LoVo (cell line): ENCODE measurements at regions not wholly inside any gene's neighbourhood (a gene's known extent, or its start where the extent isn't known, plus 50 kb on each side); places are given as distances from the start of the nearest gene placed in this dataset.
A peak's percentile ranks its signal among the peaks of the same experiment; 100 is the strongest.

Source experiments
- DNase-seq: peaks from one replicate; pipeline ENCODE4 v3.0.0-alpha.2; 2016; ENCODE audit warnings: low spot score

DNA sequence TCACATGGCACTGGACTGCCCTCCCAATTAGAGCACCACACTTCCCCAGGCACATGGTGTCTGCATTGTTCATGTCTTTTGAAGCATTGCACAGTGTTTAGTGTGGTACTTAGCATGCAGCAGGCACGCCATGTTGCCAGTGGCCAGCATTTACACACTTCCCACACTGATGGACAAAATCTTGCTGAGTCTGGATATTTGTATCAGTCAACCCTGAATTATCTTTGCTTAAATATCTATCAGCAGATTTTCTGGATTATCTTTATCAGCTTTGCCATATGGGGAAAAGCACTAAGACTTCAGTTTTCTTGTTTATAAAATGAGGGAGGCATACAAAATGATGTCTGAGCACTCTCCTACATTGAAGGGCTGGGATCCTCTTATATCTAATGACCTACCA lies 416.0 kb upstream of the MMADHC start:
- no peak for DNase-seq

DNA sequence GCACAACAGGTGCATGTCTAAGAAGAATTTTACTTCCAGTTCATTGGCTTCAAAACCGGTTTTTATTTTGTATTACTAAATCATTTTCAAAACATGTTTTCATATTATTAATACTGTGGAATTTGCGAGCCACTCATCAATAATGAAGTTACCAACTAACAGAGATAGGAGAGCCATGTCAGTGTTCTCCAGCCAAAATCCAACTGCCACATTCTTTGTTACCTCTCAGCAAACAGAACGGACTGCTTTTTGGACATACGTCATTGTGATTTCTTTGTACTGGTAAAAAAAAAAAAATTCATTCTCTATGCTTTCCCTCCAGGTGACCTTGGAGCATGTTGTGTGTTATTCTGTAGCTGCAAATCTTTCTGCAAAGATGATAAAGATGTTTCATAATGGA lies 414.2 kb upstream of the MMADHC start:
- DNase-seq: no peak

DNA sequence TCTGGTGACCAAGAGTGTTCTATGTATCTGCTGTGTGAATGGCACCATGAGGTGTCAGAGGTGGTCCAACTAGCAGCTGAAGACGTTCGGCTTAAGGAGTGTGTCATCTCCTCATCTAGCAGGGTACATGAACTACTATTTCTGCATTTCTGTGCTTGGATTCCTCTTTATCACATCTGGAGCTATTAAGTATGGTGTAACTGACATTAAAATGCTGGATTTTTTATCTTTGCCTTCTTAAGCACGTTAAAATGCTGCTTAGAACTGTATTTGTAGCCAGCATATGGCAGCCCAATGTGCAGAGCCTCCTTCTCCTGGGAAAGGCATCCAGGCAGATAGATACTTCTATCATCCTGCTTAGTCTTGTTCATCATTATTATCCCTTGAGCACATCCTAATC lies 409.3 kb upstream of the MMADHC start:
- DNase-seq: no peak

DNA sequence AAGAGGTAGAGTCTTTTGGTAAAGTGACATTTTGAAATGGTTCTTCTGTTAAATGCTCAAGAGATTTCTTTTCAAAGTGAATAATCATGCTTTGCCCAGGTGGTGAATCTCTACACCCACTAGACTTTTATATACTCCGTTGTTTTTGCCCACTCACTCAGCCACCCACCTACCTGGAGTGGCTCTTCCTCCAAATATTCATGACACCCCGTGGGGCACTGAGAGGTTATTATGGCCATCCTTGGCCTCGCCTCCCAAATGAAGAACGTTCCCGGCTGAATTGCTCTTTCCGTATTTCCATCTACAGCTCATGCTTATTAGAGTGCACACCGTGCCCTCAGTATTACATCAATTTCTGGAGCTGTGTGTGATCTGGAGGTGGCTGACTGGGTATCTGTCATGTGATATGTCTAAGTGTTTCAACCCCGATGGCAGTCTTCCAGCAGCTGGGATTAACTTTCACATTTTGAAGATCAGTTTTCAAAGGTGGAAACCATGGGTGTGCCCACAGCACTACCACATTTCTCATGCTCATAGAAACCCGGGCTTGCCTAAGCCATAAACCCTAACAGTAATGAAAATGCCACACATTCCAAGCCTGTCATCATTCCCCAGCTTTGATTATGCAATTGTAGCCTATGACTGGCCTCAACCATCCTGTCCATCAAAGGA lies 406.6 kb upstream of the MMADHC start:
- peak; percentile 87 for DNase-seq

DNA sequence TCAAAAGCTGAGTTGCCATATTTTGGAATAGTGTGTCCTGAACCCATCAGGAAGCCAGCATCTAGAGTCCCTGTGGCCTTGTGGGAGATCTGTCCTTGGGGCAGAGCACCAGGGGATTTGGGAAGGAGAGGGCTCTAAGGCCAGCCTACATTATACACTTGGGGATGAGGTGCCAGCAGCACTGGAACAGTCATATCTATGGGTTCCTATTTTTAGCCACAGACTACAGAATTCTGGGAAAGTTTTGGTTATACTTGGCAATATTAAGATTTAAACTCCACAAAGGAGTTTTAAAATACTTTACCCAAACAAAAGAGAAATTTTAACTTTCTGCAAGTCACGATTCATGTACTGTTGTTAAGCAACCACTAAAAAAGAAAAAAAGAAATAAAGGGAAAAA lies 405.7 kb upstream of the MMADHC start:
- DNase-seq: no peak

DNA sequence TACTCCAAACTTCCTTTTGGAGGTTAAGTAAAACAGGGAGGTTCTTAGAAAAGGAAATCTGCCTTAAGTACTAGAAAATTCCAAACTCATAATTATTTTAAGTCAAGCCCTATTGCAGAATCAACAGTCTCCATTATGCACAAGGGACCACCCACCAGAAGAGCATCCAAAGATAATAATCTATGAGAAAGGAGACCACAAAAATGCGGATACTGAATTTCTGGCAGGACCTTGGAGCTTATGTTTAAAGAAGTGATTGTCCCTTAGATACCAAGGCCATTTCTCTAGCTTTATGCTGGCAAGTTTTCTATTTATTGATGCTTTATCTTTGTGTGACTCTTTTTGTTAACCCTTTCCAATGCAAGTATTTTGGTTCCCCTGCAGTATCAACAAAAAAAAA lies 404.0 kb upstream of the MMADHC start:
- no peak for DNase-seq

DNA sequence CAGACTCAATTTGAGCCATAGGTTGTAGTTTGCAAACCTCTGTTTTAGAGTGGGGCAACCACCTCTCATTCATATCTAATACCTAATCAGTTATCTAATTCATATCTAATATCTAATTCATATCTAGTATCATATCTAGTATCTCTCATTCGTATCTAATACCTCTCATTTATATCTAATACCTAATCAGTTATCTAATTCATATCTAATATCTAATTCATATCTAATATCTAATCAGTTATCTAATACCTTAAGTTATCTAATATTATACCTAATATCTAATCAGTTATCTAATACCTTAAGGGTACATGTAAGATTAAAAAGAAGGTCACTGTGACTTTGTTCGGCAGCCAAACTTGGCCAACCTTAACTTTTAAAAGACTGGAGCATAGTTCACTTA lies 403.4 kb upstream of the MMADHC start:
- DNase-seq: no peak

DNA sequence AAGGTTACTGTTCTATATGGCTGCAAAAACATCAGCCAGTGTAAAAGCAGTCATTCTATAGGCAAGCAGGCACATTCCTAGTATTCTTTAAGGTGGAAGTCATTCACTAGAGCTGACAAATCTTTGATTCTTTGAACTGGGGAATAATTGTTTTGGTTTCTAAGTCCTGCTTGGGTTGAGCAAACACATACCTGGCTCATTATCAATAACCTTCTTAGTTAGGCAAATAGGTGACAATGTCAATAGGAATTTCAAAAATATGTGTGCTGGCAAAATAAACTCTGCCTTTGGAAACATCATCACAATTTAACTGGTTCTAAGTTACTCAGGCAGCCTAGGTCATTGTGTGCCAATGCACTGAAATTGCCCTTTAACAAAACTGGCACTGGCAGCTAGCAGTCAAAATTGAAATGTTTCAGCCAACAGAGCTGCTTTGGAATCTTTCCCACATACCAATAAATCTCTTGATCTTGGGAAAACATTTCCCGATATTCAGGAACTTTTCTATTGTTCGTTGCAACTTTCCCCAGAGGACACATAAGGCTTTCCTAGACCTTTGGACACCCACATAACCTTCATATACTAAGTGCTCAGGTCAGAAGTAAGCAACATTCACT lies 402.0 kb upstream of the MMADHC start:
- peak; percentile 27 for DNase-seq

DNA sequence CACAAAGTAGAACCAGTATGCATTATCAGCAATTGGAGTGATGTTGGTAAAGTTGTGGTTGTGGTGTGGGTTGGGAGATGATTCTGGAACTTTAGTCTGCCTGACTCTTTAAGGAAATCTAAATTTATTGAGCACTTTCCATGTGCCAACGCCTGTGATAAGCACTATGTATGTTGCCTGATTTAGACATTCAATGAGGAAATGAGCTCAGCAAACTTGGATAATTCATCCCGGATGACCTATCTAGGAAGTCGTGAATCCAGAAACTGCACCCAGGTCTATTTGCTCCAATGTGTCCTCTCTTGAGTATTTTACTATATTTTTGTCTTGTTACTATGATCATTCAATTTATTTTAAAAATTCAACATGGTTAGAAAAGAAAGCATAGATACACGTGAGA lies 400.8 kb upstream of the MMADHC start:
- no peak for DNase-seq

DNA sequence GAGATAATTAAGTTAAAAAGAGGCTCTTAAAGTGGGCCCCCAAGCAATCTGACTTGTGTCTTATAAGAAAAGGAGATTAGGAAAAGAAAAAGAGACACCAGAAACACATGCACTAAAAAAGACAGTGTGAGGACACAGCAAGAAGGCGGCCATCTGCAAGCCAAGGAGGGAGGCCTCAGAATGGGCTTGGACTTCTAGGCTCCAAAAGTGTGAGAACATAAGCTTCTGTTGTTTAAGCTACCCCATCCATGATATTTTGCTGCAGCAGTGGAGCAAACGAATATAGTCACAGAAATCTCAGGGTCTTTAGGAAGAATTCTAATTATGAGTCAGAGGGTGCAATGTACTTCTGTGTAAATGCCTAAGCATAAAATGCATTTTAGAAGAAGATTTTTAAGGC lies 399.3 kb upstream of the MMADHC start:
- no peak for DNase-seq

DNA sequence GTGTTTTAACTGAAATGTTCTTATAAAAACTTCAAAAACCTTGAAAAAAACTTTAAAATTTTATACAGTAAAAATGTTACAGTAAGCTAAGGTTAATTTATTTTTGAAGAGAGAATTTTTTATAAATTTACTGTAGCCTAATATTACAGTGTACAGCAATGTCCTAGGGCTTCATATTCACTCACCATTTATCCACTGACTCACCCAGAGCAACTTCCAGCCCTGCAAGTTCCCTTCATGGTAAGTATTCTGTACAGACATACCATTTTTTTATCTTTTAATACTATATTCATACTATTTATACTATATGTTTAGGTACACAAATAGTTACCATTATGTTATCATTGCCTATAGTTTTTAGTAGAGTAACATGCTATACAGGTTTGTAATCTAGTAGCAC lies 396.7 kb upstream of the MMADHC start:
- DNase-seq: no peak

DNA sequence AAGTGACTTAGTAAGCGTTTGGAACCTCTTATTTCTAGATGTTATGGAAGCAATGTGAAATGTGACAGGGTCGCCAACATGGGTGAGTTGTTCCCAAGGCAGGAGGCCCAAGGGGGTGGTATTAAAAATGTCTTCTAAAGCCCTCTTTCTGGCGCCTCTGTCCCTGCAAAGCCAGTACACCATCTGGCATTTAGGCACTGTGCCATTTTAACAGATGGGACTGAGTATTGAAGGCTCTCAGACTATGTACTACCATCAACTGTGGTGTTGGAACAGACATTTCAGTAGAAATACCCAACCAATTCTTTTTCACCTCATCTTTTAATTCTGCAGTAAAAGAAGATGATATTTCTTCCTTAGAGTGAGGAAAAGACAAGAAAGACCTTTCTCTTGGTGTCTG lies 384.5 kb upstream of the MMADHC start:
- DNase-seq: no peak

DNA sequence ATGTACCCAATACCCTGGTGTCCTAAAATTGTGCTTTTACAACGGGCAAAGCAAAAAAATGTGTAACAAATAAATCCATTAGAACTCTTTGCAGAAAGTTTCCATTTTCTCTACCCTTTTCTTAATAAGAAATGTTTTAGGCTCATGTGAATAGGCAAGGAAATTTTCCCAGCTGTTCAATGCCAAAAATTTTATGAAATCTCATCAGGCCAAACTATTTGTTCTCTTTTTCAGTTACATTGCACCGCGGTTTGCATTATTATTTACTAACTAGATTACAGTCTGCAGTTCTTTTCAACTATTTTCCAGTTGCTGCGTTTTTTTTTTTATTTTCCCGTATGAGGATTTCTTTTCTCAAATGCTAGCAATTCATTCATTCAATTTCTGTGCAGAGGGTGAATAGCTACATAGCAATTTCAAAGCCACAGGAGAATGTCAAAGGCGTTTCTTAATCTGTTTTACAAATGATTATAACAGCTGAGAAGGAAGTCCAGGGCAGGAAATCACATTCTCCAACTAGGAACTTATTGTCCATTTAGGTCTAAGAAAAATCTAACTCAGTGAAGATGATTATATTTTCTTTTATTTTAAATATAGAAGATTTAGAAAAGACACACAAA lies 367.5 kb upstream of the MMADHC start:
- DNase-seq: no peak

DNA sequence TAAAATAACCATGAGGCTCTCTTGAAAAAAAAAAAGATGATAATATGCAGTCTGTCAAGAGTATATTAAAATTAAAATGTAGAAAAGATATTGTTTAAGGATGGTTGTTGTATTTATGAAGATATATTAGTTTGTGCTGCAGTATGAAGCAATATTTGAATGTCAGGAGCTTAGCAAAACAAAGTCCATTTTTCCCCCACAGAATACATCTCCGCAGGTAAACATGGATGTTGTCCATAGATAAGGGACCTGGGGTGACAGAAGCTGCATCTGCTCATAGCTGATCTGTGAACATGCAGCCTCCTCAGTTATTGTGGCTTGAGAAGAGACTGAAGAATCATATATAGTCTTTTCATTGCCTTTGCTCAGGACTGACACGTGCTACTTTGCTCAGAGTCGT lies 366.1 kb upstream of the MMADHC start:
- no peak for DNase-seq

DNA sequence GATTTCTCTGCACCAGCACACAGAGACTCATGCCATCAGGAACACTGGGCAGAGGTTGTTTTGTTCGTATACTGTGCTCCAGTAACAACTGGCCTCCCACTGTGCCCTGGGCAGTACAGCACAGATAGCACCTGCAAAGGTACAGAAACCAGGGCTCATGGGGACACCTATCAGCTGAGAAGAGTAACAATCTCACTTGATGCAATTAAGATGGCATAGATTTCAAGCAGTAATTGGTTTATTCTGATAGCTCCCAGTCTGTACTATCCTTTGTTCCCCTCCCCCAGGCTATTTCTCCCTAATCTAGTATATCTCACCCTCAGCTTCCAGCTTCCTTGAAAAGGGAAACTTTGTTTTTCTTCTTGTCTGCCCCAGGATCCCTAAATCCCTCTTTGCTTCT lies 343.9 kb upstream of the MMADHC start:
- DNase-seq: no peak

DNA sequence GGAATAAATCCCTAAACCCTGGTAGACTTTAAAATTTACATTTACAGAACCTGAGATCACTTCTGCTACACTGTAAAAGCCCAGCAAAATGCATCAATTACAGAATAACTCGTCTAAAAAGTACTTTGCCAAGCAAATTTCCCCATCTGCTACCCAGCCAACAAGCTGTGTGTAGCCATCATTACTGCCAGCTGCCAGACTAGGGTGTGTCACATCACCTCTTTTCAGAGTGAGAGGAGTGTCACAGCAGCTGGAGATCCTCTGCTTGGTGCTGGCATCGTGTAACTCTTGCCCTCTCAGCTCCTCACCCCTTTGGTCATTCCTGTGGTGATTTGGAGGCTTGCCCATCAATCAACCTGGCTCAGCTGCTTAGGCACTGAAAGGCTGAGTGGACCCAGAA lies 340.4 kb upstream of the MMADHC start:
- no peak for DNase-seq

DNA sequence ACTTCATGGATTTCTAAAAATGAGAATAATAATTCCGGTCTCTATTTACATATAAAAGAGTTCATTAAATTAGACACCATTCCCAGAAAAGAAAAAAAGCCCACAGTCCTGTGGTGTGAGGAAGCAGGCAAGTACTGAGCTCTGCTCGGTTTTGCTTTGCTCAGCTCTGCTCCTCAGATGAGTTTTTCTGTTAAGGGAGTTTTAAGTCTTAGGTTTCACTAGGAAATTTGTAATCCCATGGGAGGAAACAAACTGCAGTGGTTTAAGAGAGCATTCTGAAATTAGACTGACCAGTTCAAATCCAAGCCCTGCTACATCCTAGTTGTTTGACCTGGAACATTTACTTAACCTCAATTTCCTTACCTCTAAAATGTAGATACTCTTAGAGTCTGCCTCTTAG lies 338.6 kb upstream of the MMADHC start:
- DNase-seq: no peak

DNA sequence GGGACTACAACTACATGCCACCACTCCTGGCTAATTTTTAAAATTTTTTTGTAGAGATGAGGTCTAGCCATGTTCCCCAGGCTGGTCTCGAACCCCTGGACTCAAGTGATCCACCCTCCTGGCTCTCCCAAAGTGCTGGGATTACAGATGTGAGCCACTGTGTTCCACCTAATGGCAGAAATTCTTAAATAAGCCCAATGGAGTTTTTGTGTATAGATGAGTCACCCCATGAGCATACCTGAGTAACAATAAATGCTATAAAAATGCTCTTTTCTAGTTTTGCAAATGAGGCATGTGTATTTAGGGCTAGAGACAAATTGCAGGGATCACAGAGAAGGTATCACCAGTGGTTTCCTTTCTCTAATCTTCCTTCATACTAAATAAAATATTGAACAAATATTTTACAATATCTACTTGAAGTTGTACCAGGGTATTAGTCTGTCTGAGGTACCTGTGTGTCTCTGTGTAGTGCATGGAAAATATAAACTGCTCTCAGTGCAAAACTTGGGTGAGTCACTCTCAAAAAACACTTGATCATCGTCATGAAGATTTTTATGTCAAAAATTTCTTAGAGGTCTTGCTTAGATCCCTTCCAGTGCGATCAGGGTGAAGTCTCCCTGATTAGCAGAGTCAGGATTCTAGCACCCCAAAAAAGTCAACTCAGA lies 337.1 kb upstream of the MMADHC start:
- no peak for DNase-seq

DNA sequence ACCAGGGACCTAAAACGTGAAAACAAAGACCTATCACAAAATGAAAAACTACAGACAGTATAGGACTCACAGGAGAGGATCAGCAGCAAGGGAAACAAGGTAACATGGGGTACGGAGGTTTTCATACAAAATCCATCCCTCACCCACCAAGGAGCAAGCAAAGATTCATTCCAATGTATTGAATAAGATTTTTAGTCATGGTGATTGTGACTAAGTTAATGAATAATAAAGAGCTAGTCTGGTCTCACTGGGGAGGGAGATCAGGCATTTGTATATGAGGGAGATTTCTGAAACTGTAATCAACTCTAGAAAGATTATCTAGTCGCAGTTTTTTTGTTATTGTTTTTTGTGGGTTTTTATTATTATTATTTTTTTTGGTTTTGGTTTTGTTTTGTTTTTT lies 336.5 kb upstream of the MMADHC start:
- no peak for DNase-seq

DNA sequence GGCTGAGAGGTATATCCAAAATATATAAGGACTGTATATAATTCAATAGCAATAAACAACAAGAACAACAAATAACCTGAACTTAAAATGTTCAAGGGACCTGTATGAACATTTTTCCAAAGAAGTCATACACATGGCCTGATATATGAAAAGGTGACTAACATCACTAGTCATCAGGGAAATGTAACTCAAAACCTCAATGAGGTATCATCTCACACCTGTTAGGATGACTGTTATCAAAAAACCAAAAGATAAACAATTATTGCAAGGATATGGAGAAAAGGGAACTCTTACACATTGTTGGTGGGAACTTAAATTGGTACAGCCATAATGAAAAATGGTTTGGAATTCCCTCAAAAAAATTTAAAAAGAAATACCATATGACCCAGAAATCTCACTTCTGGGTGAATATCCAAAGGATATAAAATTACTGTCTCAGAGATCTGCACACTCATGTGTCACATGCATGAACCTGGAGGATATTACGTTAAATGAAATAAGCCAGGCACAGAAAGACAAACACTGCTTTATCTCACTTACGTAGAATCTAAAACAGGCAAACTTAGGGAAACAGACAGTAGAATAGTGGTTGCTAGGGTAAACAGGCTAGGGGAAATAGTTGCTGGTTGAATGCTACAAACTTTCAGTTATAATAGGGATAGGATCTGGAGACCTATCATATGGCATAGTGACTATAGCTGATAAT lies 334.5 kb upstream of the MMADHC start:
- DNase-seq: no peak

DNA sequence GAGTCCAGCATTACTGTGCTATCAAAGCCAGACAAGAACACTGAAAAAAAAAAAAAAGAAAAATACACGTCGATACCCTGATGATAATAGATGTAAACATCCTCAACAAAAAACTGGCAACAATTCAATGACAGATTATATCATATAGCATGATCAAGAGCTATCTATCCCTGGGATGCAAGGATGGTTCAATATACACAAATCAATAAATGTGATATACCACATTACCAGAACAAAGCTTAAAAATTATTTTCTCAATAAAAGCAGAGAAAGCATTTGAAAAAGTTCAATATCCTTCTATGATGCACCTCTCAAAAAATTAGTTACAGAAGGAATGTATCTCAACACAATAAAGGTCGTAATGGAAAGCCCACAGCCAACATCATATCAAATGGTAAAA lies 332.8 kb upstream of the MMADHC start:
- no peak for DNase-seq

DNA sequence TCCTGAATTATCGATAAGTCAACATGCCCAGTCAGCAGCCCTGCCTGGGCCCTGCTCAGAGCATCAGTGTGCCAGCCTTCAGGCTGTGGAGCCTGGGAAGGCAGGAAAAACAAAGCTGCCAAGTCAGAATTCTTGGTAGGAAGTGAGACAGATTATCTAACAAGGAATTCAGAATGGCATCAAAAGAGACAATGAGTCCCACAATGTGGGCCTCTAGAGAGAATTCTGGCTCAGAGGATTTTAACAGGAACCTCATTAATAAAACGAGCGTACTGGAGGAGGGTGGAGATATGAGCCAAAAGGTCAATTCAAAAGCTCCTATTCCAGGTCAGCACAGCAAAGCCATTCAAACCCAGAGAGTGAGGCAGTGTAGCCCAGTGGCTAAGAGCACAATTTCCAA lies 327.6 kb upstream of the MMADHC start:
- DNase-seq: no peak
